Tibial nerve (tissue), 3 donors: ENCODE measurements at regions not wholly inside any gene's neighbourhood (a gene's known extent, or its start where the extent isn't known, plus 50 kb on each side); places are given as distances from the start of the nearest gene placed in this dataset.

Experiments used
- POLR2A ChIP-seq, 2 donors: fragments of 450-650 bp; IDR thresholded peaks; one replicate each; pipeline ENCODE4 v1.6.1; 2017; ENCODE audit warnings: antibody characterized with exemption in 2 of 2, mild to moderate bottlenecking in 2 of 2, moderate library complexity in 2 of 2
- TF ChIP-seq, protein P1 (sequence below), 5 experiments: fragments of 200-600 bp in 3 of 5; fragments of 450-650 bp in 2 of 5; sonication (generic) in 3 of 5; IDR thresholded peaks; one replicate each; pipeline ENCODE4 v1.5.1; 2016 to 2019; ENCODE audit warnings: antibody characterized with exemption in 5 of 5, mild to moderate bottlenecking in 3 of 5, moderate library complexity in 2 of 5

- TF ChIP-seq, protein P1, sequence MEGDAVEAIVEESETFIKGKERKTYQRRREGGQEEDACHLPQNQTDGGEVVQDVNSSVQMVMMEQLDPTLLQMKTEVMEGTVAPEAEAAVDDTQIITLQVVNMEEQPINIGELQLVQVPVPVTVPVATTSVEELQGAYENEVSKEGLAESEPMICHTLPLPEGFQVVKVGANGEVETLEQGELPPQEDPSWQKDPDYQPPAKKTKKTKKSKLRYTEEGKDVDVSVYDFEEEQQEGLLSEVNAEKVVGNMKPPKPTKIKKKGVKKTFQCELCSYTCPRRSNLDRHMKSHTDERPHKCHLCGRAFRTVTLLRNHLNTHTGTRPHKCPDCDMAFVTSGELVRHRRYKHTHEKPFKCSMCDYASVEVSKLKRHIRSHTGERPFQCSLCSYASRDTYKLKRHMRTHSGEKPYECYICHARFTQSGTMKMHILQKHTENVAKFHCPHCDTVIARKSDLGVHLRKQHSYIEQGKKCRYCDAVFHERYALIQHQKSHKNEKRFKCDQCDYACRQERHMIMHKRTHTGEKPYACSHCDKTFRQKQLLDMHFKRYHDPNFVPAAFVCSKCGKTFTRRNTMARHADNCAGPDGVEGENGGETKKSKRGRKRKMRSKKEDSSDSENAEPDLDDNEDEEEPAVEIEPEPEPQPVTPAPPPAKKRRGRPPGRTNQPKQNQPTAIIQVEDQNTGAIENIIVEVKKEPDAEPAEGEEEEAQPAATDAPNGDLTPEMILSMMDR (IDR thresholded peaks at IDR 0.05): no peak
- no peak for TF ChIP-seq POLR2A (IDR thresholded peaks at IDR 0.05)
These were observed 313.8 kb downstream of the SOX9 start for GRCh38 chr17:72434581-72434980.
